ENCODE measurements at regions not wholly inside any gene's neighbourhood (a gene's known extent, or its start where the extent isn't known, plus 50 kb on each side); places are given as distances from the start of the nearest gene placed in this dataset.

- H3K36me3 ChIP-seq (ENCODE audit: control insufficient read depth, insufficient read depth, low read length), result no peaks in the 10 kb centered on the region
- no peaks in the 10 kb centered on the region for H3K27me3 ChIP-seq (ENCODE audit: control insufficient read depth, insufficient read depth, low read length)
- H3K9me3 ChIP-seq (ENCODE audit: control insufficient read depth, insufficient read depth, low read length), result no peaks in the 10 kb centered on the region
- no peak overlapping the region for H3K9ac ChIP-seq (ENCODE audit: low read depth, low read length)
- no peaks in the 10 kb centered on the region for H3K4me1 ChIP-seq (ENCODE audit: control insufficient read depth, insufficient read depth, low read length)
- H3K4me3 ChIP-seq (ENCODE audit: low read depth, low read length), result no peak overlapping the region
These were observed 325.2 kb upstream of the NT5E start for GRCh38 chr6:85124472-85125354.

GRCh38 chr6:85121158-85121557, 328.7 kb upstream of the NT5E start:
- H3K27me3 ChIP-seq (ENCODE audit: control insufficient read depth, insufficient read depth, low read length), result no peaks in the 10 kb centered on the region
- no peaks in the 10 kb centered on the region for H3K9me3 ChIP-seq (ENCODE audit: control insufficient read depth, insufficient read depth, low read length)
- no peak overlapping the region for H3K9ac ChIP-seq (ENCODE audit: low read depth, low read length)
- H3K4me1 ChIP-seq (ENCODE audit: control insufficient read depth, insufficient read depth, low read length), result no peaks in the 10 kb centered on the region
- no peaks in the 10 kb centered on the region for H3K36me3 ChIP-seq (ENCODE audit: control insufficient read depth, insufficient read depth, low read length)
- no peak overlapping the region for H3K4me3 ChIP-seq (ENCODE audit: low read depth, low read length)

GRCh38 chr6:85118652-85119235, 331.1 kb upstream of the NT5E start:
- no peaks in the 10 kb centered on the region for H3K4me1 ChIP-seq (ENCODE audit: control insufficient read depth, insufficient read depth, low read length)
- H3K9me3 ChIP-seq (ENCODE audit: control insufficient read depth, insufficient read depth, low read length), result no peaks in the 10 kb centered on the region
- H3K27me3 ChIP-seq (ENCODE audit: control insufficient read depth, insufficient read depth, low read length), result no peaks in the 10 kb centered on the region
- H3K36me3 ChIP-seq (ENCODE audit: control insufficient read depth, insufficient read depth, low read length), result no peaks in the 10 kb centered on the region
- no peak overlapping the region for H3K4me3 ChIP-seq (ENCODE audit: low read depth, low read length)
- no peak overlapping the region for H3K9ac ChIP-seq (ENCODE audit: low read depth, low read length)

GRCh38 chr6:85118233-85118632, 331.6 kb upstream of the NT5E start:
- no peaks in the 10 kb centered on the region for H3K4me1 ChIP-seq (ENCODE audit: control insufficient read depth, insufficient read depth, low read length)
- H3K4me3 ChIP-seq (ENCODE audit: low read depth, low read length), result no peak overlapping the region
- no peaks in the 10 kb centered on the region for H3K9me3 ChIP-seq (ENCODE audit: control insufficient read depth, insufficient read depth, low read length)
- H3K27me3 ChIP-seq (ENCODE audit: control insufficient read depth, insufficient read depth, low read length), result no peaks in the 10 kb centered on the region
- no peaks in the 10 kb centered on the region for H3K36me3 ChIP-seq (ENCODE audit: control insufficient read depth, insufficient read depth, low read length)
- no peak overlapping the region for H3K9ac ChIP-seq (ENCODE audit: low read depth, low read length)

GRCh38 chr6:85116475-85116874, 333.4 kb upstream of the NT5E start:
- no peak overlapping the region for H3K9ac ChIP-seq (ENCODE audit: low read depth, low read length)
- H3K36me3 ChIP-seq (ENCODE audit: control insufficient read depth, insufficient read depth, low read length), result no peaks in the 10 kb centered on the region
- no peak overlapping the region for H3K4me3 ChIP-seq (ENCODE audit: low read depth, low read length)
- H3K4me1 ChIP-seq (ENCODE audit: control insufficient read depth, insufficient read depth, low read length), result no peaks in the 10 kb centered on the region
- H3K9me3 ChIP-seq (ENCODE audit: control insufficient read depth, insufficient read depth, low read length), result no peaks in the 10 kb centered on the region
- H3K27me3 ChIP-seq (ENCODE audit: control insufficient read depth, insufficient read depth, low read length), result no peaks in the 10 kb centered on the region

- no peak overlapping the region for H3K9ac ChIP-seq (ENCODE audit: low read depth, low read length)
- H3K27me3 ChIP-seq (ENCODE audit: control insufficient read depth, insufficient read depth, low read length), result no peaks in the 10 kb centered on the region
- no peak overlapping the region for H3K4me3 ChIP-seq (ENCODE audit: low read depth, low read length)
- no peaks in the 10 kb centered on the region for H3K4me1 ChIP-seq (ENCODE audit: control insufficient read depth, insufficient read depth, low read length)
- no peaks in the 10 kb centered on the region for H3K36me3 ChIP-seq (ENCODE audit: control insufficient read depth, insufficient read depth, low read length)
- H3K9me3 ChIP-seq (ENCODE audit: control insufficient read depth, insufficient read depth, low read length), result no peaks in the 10 kb centered on the region
These were observed 334.0 kb upstream of the NT5E start for GRCh38 chr6:85115876-85116275.

GRCh38 chr6:85115376-85115775, 334.5 kb upstream of the NT5E start:
- H3K4me3 ChIP-seq (ENCODE audit: low read depth, low read length), result no peak overlapping the region
- H3K4me1 ChIP-seq (ENCODE audit: control insufficient read depth, insufficient read depth, low read length), result no peaks in the 10 kb centered on the region
- no peak overlapping the region for H3K9ac ChIP-seq (ENCODE audit: low read depth, low read length)
- H3K9me3 ChIP-seq (ENCODE audit: control insufficient read depth, insufficient read depth, low read length), result no peaks in the 10 kb centered on the region
- H3K36me3 ChIP-seq (ENCODE audit: control insufficient read depth, insufficient read depth, low read length), result no peaks in the 10 kb centered on the region
- no peaks in the 10 kb centered on the region for H3K27me3 ChIP-seq (ENCODE audit: control insufficient read depth, insufficient read depth, low read length)

- Histone ChIP-seq H3K36me3 (ENCODE audit: control insufficient read depth, insufficient read depth, low read length) (no peaks in the 10 kb centered on the region), H3K4me1 (ENCODE audit: control insufficient read depth, insufficient read depth, low read length) (no peaks in the 10 kb centered on the region), H3K9me3 (ENCODE audit: control insufficient read depth, insufficient read depth, low read length) (no peaks in the 10 kb centered on the region), H3K27me3 (ENCODE audit: control insufficient read depth, insufficient read depth, low read length) (no peaks in the 10 kb centered on the region), H3K4me3 (ENCODE audit: low read depth, low read length) (no peak overlapping the region), H3K9ac (ENCODE audit: low read depth, low read length) (no peak overlapping the region)
These were observed 335.3 kb upstream of the NT5E start for GRCh38 chr6:85114581-85114935.

- Histone ChIP-seq H3K4me3 (ENCODE audit: low read depth, low read length) (no peak overlapping the region), H3K27me3 (ENCODE audit: control insufficient read depth, insufficient read depth, low read length) (no peaks in the 10 kb centered on the region), H3K9ac (ENCODE audit: low read depth, low read length) (no peak overlapping the region), H3K9me3 (ENCODE audit: control insufficient read depth, insufficient read depth, low read length) (no peaks in the 10 kb centered on the region), H3K4me1 (ENCODE audit: control insufficient read depth, insufficient read depth, low read length) (no peaks in the 10 kb centered on the region), H3K36me3 (ENCODE audit: control insufficient read depth, insufficient read depth, low read length) (no peaks in the 10 kb centered on the region)
These were observed 335.8 kb upstream of the NT5E start for GRCh38 chr6:85113934-85114580.

- no peaks in the 10 kb centered on the region for H3K36me3 ChIP-seq (ENCODE audit: control insufficient read depth, insufficient read depth, low read length)
- H3K9ac ChIP-seq (ENCODE audit: low read depth, low read length), result no peak overlapping the region
- no peaks in the 10 kb centered on the region for H3K27me3 ChIP-seq (ENCODE audit: control insufficient read depth, insufficient read depth, low read length)
- no peaks in the 10 kb centered on the region for H3K4me1 ChIP-seq (ENCODE audit: control insufficient read depth, insufficient read depth, low read length)
- H3K9me3 ChIP-seq (ENCODE audit: control insufficient read depth, insufficient read depth, low read length), result no peaks in the 10 kb centered on the region
- no peak overlapping the region for H3K4me3 ChIP-seq (ENCODE audit: low read depth, low read length)
These were observed 337.3 kb upstream of the NT5E start for GRCh38 chr6:85112540-85112939.

- no peak overlapping the region for H3K4me3 ChIP-seq (ENCODE audit: low read depth, low read length)
- H3K9ac ChIP-seq (ENCODE audit: low read depth, low read length), result no peak overlapping the region
- H3K27me3 ChIP-seq (ENCODE audit: control insufficient read depth, insufficient read depth, low read length), result no peaks in the 10 kb centered on the region
- H3K4me1 ChIP-seq (ENCODE audit: control insufficient read depth, insufficient read depth, low read length), result no peaks in the 10 kb centered on the region
- no peaks in the 10 kb centered on the region for H3K9me3 ChIP-seq (ENCODE audit: control insufficient read depth, insufficient read depth, low read length)
- no peaks in the 10 kb centered on the region for H3K36me3 ChIP-seq (ENCODE audit: control insufficient read depth, insufficient read depth, low read length)
These were observed 338.3 kb upstream of the NT5E start for GRCh38 chr6:85111481-85112011.

- Histone ChIP-seq H3K4me3 (ENCODE audit: low read depth, low read length) (no peak overlapping the region), H3K9ac (ENCODE audit: low read depth, low read length) (no peak overlapping the region), H3K4me1 (ENCODE audit: control insufficient read depth, insufficient read depth, low read length) (no peaks in the 10 kb centered on the region), H3K27me3 (ENCODE audit: control insufficient read depth, insufficient read depth, low read length) (no peaks in the 10 kb centered on the region), H3K9me3 (ENCODE audit: control insufficient read depth, insufficient read depth, low read length) (no peaks in the 10 kb centered on the region), H3K36me3 (ENCODE audit: control insufficient read depth, insufficient read depth, low read length) (no peaks in the 10 kb centered on the region)
These were observed 338.9 kb upstream of the NT5E start for GRCh38 chr6:85110943-85111342.

Data from iPS-15b (cell line).